ENCODE measurements at regions not wholly inside any gene's neighbourhood (a gene's known extent, or its start where the extent isn't known, plus 50 kb on each side); places are given as distances from the start of the nearest gene placed in this dataset.
"Not testable (repeated sequence)": the region's sequence is repeated elsewhere in the genome, so short reads cannot be mapped to it uniquely, and the experiment has no call there.

DNA sequence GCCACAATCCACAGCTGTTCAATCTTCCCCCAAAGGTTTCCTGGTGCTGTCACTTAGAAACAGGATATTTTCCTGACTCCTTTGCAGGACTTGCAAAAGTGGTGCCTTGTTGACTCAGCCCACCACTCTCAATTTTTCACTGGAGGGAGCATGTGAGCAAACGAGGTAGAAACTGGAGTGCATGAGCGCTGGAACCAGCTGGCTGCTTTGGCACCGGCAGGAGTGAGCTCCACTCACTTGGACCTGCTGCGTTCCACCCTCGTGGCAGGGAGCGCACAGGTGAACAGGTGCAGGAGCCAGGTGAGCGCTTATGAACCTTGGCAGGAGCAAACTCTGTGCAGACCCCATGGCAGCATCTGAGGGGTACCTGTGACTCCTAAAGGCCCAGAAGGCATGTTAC, 364.1 kb upstream of the RORB start:
- H3K27me3 ChIP-seq (ENCODE audit: insufficient read depth, low read length): no peaks in the 10 kb centered on the region
- H3K36me3 ChIP-seq (ENCODE audit: insufficient read depth, low read depth, low read length): no peaks in the 10 kb centered on the region
- no peak overlapping the region for H3K27ac ChIP-seq (ENCODE audit: low read length)
- no peak overlapping the region for H3K4me3 ChIP-seq (ENCODE audit: low read length)
- H3K9ac ChIP-seq (ENCODE audit: low read depth, low read length): no peak overlapping the region
- H3K9me3 ChIP-seq (ENCODE audit: insufficient read depth, low read depth, low read length): no peaks in the 10 kb centered on the region
- no peaks in the 10 kb centered on the region for H3K4me1 ChIP-seq (ENCODE audit: insufficient read depth, low read length)

DNA sequence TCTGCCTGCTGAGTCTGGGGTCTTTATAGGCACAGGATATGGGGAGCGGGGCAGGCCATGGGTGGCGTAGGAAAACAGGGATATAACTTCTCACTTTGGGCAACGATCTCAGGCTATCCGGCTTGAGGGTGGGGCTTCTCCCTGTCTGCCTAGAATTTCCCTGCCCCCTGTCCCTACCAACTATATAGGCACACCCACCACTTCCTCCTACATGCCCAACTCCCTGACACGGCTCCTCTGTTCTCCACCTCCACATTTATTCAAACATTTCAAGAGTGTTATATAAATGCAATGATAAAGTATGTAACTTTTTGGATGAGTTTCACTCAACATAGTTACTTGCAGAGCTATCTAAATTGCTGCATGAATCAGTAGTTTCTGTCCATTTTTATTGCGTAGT, 363.2 kb upstream of the RORB start:
- Histone ChIP-seq H3K27me3 (ENCODE audit: insufficient read depth, low read length) (no peaks in the 10 kb centered on the region), H3K4me1 (ENCODE audit: insufficient read depth, low read length) (no peaks in the 10 kb centered on the region), H3K4me3 (ENCODE audit: low read length) (no peak overlapping the region), H3K9me3 (ENCODE audit: insufficient read depth, low read depth, low read length) (no peaks in the 10 kb centered on the region), H3K27ac (ENCODE audit: low read length) (no peak overlapping the region), H3K36me3 (ENCODE audit: insufficient read depth, low read depth, low read length) (no peaks in the 10 kb centered on the region), H3K9ac (ENCODE audit: low read depth, low read length) (no peak overlapping the region)

DNA sequence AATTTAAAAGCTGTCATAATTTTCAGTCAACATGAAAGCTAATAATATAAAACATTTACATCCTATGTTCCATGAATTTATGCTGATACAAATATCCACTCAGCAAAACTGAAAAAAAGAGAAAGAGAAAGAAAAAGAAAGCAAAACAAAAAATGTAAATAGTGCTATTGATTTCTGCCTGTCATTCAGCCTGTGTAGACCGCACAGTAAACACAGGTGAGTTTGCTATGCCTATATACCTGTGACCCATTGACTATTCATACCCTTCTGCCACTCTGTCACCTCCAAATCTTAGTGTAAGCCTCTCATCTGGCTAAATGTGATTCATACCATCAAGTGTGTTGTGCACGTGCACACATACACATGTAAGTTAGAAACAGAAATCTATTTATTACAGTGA, 359.0 kb upstream of the RORB start:
- no peak overlapping the region for H3K9ac ChIP-seq (ENCODE audit: low read depth, low read length)
- H3K36me3 ChIP-seq (ENCODE audit: insufficient read depth, low read depth, low read length): no peaks in the 10 kb centered on the region
- H3K27ac ChIP-seq (ENCODE audit: low read length): no peak overlapping the region
- H3K4me1 ChIP-seq (ENCODE audit: insufficient read depth, low read length): no peaks in the 10 kb centered on the region
- no peaks in the 10 kb centered on the region for H3K9me3 ChIP-seq (ENCODE audit: insufficient read depth, low read depth, low read length)
- no peak overlapping the region for H3K4me3 ChIP-seq (ENCODE audit: low read length)
- H3K27me3 ChIP-seq (ENCODE audit: insufficient read depth, low read length): no peaks in the 10 kb centered on the region

DNA sequence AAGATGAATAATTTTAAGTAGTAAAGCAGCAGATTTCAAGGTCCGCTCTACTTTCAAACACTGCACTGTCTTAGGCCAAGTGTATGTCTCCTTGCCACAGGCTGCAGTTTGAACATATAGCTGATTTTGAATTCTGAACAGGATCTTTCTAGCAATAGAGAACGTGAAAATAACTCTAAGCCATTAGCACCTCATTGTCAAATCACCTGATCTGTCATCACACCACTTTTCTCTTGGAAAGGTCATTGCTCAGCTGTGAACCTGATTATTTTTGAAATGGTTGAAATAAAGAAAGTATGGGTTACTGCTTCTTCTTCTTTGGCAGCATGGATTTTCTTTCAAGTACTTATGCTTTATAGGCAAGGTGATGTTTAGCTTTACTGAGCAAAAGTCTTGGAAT, 357.0 kb upstream of the RORB start:
- H3K9me3 ChIP-seq (ENCODE audit: insufficient read depth, low read depth, low read length): no peaks in the 10 kb centered on the region
- no peak overlapping the region for H3K9ac ChIP-seq (ENCODE audit: low read depth, low read length)
- no peaks in the 10 kb centered on the region for H3K4me1 ChIP-seq (ENCODE audit: insufficient read depth, low read length)
- H3K27me3 ChIP-seq (ENCODE audit: insufficient read depth, low read length): no peaks in the 10 kb centered on the region
- H3K4me3 ChIP-seq (ENCODE audit: low read length): no peak overlapping the region
- no peak overlapping the region for H3K27ac ChIP-seq (ENCODE audit: low read length)
- H3K36me3 ChIP-seq (ENCODE audit: insufficient read depth, low read depth, low read length): no peaks in the 10 kb centered on the region

DNA sequence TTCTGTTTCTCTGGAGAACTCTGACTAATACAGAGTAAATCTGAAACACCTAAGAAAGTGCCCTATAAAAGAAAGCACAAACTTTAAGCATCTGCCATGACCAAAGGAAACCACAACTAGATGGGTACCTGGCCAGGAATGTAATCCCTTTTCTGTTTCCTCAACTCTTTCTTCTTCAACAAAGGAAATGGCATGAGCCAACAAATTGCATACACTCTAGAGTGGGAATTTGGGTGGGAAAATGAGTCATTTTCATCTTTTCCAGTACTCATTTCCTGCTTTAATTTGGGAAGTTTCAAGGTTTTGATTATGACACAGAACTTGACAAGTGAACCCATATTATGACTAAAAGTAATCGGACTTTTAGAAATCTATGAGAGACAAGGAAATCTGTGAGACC, 349.2 kb upstream of the RORB start:
- H3K4me3 ChIP-seq (ENCODE audit: low read length): no peak overlapping the region
- no peaks in the 10 kb centered on the region for H3K27me3 ChIP-seq (ENCODE audit: insufficient read depth, low read length)
- H3K4me1 ChIP-seq (ENCODE audit: insufficient read depth, low read length): no peaks in the 10 kb centered on the region
- H3K9me3 ChIP-seq (ENCODE audit: insufficient read depth, low read depth, low read length): no peaks in the 10 kb centered on the region
- no peak overlapping the region for H3K27ac ChIP-seq (ENCODE audit: low read length)
- no peaks in the 10 kb centered on the region for H3K36me3 ChIP-seq (ENCODE audit: insufficient read depth, low read depth, low read length)
- no peak overlapping the region for H3K9ac ChIP-seq (ENCODE audit: low read depth, low read length)

DNA sequence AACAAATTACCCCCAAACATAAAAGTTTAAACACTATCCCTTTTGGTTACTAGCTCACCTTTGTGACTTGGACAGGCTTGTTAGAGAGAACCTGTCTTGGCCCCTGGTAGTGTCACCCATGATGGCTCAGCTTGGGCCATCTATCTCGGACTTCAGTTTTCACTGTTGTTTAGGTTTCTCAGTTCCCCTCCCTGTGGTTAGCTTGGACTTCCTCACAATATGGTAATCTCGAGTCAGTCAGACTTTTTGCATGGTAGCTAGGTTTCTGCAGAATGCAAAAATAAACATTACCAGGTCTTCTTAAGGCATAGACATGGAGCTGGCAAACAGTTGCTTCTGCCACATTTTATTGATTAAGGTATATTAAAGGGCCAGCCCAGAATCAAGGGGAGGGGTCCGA, 324.3 kb upstream of the RORB start:
- H3K4me1 ChIP-seq (ENCODE audit: insufficient read depth, low read length): no peaks in the 10 kb centered on the region
- H3K27ac ChIP-seq (ENCODE audit: low read length): no peak overlapping the region
- no peaks in the 10 kb centered on the region for H3K27me3 ChIP-seq (ENCODE audit: insufficient read depth, low read length)
- H3K9ac ChIP-seq (ENCODE audit: low read depth, low read length): no peak overlapping the region
- no peaks in the 10 kb centered on the region for H3K36me3 ChIP-seq (ENCODE audit: insufficient read depth, low read depth, low read length)
- no peaks in the 10 kb centered on the region for H3K9me3 ChIP-seq (ENCODE audit: insufficient read depth, low read depth, low read length)
- no peak overlapping the region for H3K4me3 ChIP-seq (ENCODE audit: low read length)

DNA sequence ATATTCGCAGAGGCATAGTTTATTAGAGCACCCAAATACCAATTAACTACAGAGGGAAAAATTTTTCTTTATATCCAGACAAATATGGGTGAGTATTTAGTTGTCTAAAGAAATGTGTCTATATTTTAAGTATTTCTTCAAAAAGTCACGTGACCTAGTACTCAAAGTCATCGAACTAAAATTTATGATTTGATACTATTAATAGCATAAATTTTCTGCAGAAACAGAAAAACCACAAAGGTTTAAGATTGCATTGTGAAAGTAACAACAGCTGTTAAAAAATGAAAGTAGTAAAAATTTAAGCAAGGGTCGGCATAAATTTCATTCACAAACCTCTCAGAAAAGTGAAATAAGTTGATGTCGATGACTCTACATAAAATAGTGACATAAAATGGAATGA, 323.9 kb upstream of the RORB start:
- no peaks in the 10 kb centered on the region for H3K27me3 ChIP-seq (ENCODE audit: insufficient read depth, low read length)
- H3K4me3 ChIP-seq (ENCODE audit: low read length): no peak overlapping the region
- no peak overlapping the region for H3K9ac ChIP-seq (ENCODE audit: low read depth, low read length)
- H3K9me3 ChIP-seq (ENCODE audit: insufficient read depth, low read depth, low read length): no peaks in the 10 kb centered on the region
- no peaks in the 10 kb centered on the region for H3K36me3 ChIP-seq (ENCODE audit: insufficient read depth, low read depth, low read length)
- no peaks in the 10 kb centered on the region for H3K4me1 ChIP-seq (ENCODE audit: insufficient read depth, low read length)
- H3K27ac ChIP-seq (ENCODE audit: low read length): no peak overlapping the region

DNA sequence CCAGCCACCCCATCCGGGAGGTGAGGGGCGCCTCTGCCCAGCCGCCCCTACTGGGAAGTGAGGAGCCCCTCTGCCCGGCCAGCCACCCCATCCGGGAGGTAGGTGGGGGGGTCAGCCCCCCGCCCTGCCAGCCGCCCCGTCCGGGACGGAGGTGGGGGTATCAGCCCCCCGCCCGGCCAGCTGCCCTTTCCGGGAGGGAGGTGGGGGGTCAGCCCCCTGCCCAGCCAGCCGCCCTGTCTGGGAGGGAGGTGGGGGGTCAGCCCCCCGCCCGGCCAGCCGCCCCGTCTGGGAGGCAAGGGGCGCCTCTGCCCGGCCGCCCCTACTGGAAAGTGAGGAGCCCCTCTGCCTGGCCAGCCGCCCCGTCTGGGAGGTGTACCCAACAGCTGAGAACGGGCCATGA, 299.4 kb upstream of the RORB start:
- not testable (repeated sequence) for H3K4me1 ChIP-seq (ENCODE audit: insufficient read depth, low read length); H3K36me3 ChIP-seq (ENCODE audit: insufficient read depth, low read depth, low read length); H3K4me3 ChIP-seq (ENCODE audit: low read length); H3K27ac ChIP-seq (ENCODE audit: low read length); H3K27me3 ChIP-seq (ENCODE audit: insufficient read depth, low read length); H3K9me3 ChIP-seq (ENCODE audit: insufficient read depth, low read depth, low read length); H3K9ac ChIP-seq (ENCODE audit: low read depth, low read length)

DNA sequence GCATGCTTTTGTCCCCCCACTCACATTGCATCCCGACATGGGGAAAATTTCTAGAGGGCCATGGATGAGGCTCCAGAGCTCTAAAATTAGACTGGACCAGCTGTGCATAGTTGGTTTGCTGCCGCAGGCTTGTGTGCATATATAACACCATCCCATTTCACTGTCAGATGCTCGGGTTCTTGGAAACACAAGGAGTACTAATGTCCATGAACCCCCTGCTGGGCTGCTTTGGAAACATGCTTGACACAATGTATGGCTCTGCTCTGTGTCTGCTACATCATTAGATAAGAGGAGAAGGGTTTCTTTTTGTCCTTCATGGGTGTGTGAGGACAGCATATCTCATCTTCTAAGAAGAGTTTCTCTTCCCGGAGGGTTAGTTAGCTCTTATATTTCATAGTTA, 292.1 kb upstream of the RORB start:
- Histone ChIP-seq H3K9ac (ENCODE audit: low read depth, low read length) (no peak overlapping the region), H3K9me3 (ENCODE audit: insufficient read depth, low read depth, low read length) (no peaks in the 10 kb centered on the region), H3K36me3 (ENCODE audit: insufficient read depth, low read depth, low read length) (no peaks in the 10 kb centered on the region), H3K27ac (ENCODE audit: low read length) (no peak overlapping the region), H3K4me3 (ENCODE audit: low read length) (no peak overlapping the region), H3K27me3 (ENCODE audit: insufficient read depth, low read length) (no peaks in the 10 kb centered on the region), H3K4me1 (ENCODE audit: insufficient read depth, low read length) (no peaks in the 10 kb centered on the region; the same call in 1 of the 2 replicates)

DNA sequence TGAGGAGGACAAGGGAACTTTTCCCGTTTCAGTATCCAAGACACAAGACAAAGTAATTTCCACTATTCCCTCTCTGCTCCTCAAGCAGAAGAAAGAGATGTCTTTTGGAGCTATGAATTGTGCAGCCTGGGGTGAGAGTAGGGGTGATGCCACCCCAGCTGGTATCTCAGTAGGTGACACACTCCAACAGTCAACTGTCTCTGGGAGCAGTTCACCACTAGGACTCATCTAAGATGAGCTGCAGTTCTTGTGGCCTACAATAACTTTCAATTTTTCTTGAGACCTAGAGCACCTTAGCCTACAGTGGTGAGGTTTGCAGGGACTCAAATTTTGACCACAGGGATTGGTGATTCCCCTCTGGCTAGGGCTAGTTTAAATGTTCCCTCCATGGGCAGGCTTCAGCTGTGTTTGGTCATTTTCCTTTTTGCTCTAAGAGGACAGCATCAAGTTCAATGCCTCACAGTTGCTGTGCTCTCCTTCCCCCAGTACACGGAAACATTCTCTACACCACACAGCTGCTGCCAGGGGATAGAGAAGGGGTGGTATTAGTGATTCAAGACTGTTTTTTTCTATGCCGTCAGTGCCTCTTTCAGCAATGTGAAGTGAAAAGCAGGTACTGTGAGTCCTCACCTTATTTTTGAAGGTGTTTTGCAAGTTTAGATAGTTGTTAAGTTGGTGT, 278.6 kb upstream of the RORB start:
- H3K27ac ChIP-seq (ENCODE audit: low read length): no peak overlapping the region
- H3K4me1 ChIP-seq (ENCODE audit: insufficient read depth, low read length): no peaks in the 10 kb centered on the region
- no peak overlapping the region for H3K4me3 ChIP-seq (ENCODE audit: low read length)
- H3K27me3 ChIP-seq (ENCODE audit: insufficient read depth, low read length): no peaks in the 10 kb centered on the region
- no peak overlapping the region for H3K9ac ChIP-seq (ENCODE audit: low read depth, low read length)
- H3K9me3 ChIP-seq (ENCODE audit: insufficient read depth, low read depth, low read length): no peaks in the 10 kb centered on the region
- no peaks in the 10 kb centered on the region for H3K36me3 ChIP-seq (ENCODE audit: insufficient read depth, low read depth, low read length)

DNA sequence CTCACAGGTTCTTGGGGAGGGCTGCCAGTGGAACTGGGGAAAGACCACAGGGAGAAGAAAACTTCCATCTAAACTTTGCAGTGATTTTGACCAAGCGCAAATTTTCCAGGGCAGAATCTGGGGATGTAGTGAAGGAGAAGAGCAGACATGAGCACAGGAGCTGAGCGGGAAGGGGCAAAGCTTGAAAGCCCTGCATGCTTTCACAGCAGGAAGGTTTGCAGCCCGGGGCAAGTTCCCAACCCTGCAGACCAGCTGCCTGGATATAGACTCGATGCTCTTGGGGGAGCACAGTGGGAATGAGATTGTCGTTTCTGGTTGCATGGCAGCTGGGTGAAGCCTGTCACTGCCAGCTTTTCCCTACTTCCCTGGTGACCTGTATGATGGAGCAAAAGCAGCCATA, 276.8 kb upstream of the RORB start:
- Histone ChIP-seq H3K27me3 (ENCODE audit: insufficient read depth, low read length) (no peaks in the 10 kb centered on the region), H3K36me3 (ENCODE audit: insufficient read depth, low read depth, low read length) (no peaks in the 10 kb centered on the region), H3K9ac (ENCODE audit: low read depth, low read length) (no peak overlapping the region), H3K4me3 (ENCODE audit: low read length) (no peak overlapping the region), H3K27ac (ENCODE audit: low read length) (no peak overlapping the region), H3K9me3 (ENCODE audit: insufficient read depth, low read depth, low read length) (no peaks in the 10 kb centered on the region), H3K4me1 (ENCODE audit: insufficient read depth, low read length) (no peaks in the 10 kb centered on the region)

DNA sequence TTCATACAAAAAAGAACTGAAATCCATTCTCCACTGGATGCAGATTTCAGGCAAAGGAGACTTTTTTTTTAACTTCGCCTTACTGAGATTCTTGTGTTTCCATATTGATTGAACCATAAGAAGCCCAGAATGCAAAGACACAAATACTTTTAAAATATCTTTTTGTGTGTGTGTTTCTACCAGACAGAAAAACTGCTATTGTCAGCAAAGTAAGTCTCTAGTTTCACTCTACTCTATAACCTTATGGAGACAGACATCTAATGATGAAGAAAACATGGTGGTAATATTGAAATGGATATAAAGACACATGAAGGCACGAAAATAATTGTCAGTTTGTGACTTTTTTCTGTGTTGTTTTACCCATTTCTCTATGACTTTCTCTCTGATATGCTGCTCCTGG, 260.3 kb upstream of the RORB start:
- Histone ChIP-seq H3K27ac (ENCODE audit: low read length) (no peak overlapping the region), H3K27me3 (ENCODE audit: insufficient read depth, low read length) (no peaks in the 10 kb centered on the region), H3K4me1 (ENCODE audit: insufficient read depth, low read length) (no peaks in the 10 kb centered on the region), H3K9me3 (ENCODE audit: insufficient read depth, low read depth, low read length) (peaks cover 23% of the 10 kb centered on the region), H3K36me3 (ENCODE audit: insufficient read depth, low read depth, low read length) (no peaks in the 10 kb centered on the region), H3K4me3 (ENCODE audit: low read length) (no peak overlapping the region), H3K9ac (ENCODE audit: low read depth, low read length) (no peak overlapping the region)

All from iPS-20b (cell line).